ENCODE measurements at regions not wholly inside any gene's neighbourhood (a gene's known extent, or its start where the extent isn't known, plus 50 kb on each side); places are given as distances from the start of the nearest gene placed in this dataset.

GRCh38 chr9:107744873-107745272 is 255.3 kb upstream of the KLF4 start:
- TF ChIP-seq CTCF (IDR thresholded peaks at IDR 0.05; ENCODE audit: low read length) (no peak), EZH2 (IDR thresholded peaks at IDR 0.05; ENCODE audit: borderline replicate concordance, low read length) (no peak)

All from OCI-LY1 (cell line).